Thyroid gland (tissue), 4 donors: ENCODE measurements at regions not wholly inside any gene's neighbourhood (a gene's known extent, or its start where the extent isn't known, plus 50 kb on each side); places are given as distances from the start of the nearest gene placed in this dataset.

Experiments
- CTCF ChIP-seq, 6 experiments: fragments of 200-600 bp in 3 of 6; fragments of 450-650 bp in 3 of 6; sonication (generic) in 3 of 6; IDR thresholded peaks; one replicate each; pipeline ENCODE4 v1.5.1; 2016 to 2019; ENCODE audit warnings: antibody characterized with exemption in 6 of 6, mild to moderate bottlenecking in 2 of 6, inconsistent platforms in 1 of 6, moderate library complexity in 1 of 6
- POLR2A ChIP-seq, 2 donors: fragments of 450-650 bp; IDR thresholded peaks; one replicate each; pipeline ENCODE4 v1.6.1; 2017; ENCODE audit warnings: antibody characterized with exemption in 2 of 2, mild to moderate bottlenecking in 2 of 2, moderate library complexity in 1 of 2

- TF ChIP-seq CTCF (IDR thresholded peaks at IDR 0.05) (no peak), POLR2A (IDR thresholded peaks at IDR 0.05) (no peak)
Measured at GRCh38 chr5:180436275-180436674, 57.9 kb upstream of the CNOT6 start.
